B cell (primary cell): ENCODE measurements at regions not wholly inside any gene's neighbourhood (a gene's known extent, or its start where the extent isn't known, plus 50 kb on each side); places are given as distances from the start of the nearest gene placed in this dataset.

ENCODE experiments used
- ATAC-seq: fragments of 200-7000 bp; cut with Tn5 transposase; one replicate; pipeline ENCODE4 v1.10.0; 2021; ENCODE audit warnings: low read depth, mild to moderate bottlenecking, moderate number of reproducible peaks, moderate library complexity
- CTCF ChIA-PET: fragments of 350-600 bp; sonication (Branson Sonifier 250); formaldehyde crosslinking; loops from one replicate; lab custom pipeline; 2021; ENCODE audit warnings: antibody characterized with exemption, inconsistent platforms; lab: Charles Lee
- POLR2A ChIA-PET: fragments of 350-600 bp; sonication (Branson Sonifier 250); formaldehyde crosslinking; loops from one replicate; lab custom pipeline; 2021; ENCODE audit warnings: antibody characterized with exemption; lab: Charles Lee
- DNase-seq: peaks from one replicate; pipeline ENCODE4 v3.0.0; 2013
- H2AFZ ChIP-seq: 2 replicates; pipeline ENCODE4 v1.6.1; 2012; ENCODE audit warnings: mild to moderate bottlenecking, low read depth, low read length; ENCODE audit not compliant: insufficient read depth, poor library complexity, severe bottlenecking
- H3K27ac ChIP-seq, 2 donors: 1 replicate in 1 of 2; 2 replicates in 1 of 2; pipeline ENCODE4 v1.5.1; 2012 to 2013; ENCODE audit warnings: low read length in 2 of 2, mild to moderate bottlenecking in 2 of 2, moderate library complexity in 1 of 2
- H3K27me3 ChIP-seq, 4 experiments: fragments of 200-600 bp in 1 of 4; sonication (generic) in 1 of 4; replicated peaks in 1 of 4; 1 replicate in 2 of 4; 2 replicates in 2 of 4; pipeline versions ENCODE4 v1.6.1 to v1.7.0; 2013 to 2016; ENCODE audit warnings: low read length in 3 of 4, mild to moderate bottlenecking in 2 of 4, mixed read lengths in 1 of 4, moderate library complexity in 1 of 4; ENCODE audit not compliant: insufficient read depth in 4 of 4, control insufficient read depth in 3 of 4; ENCODE audit errors: control extremely low read depth in 1 of 4
- H3K36me3 ChIP-seq, 2 experiments: replicated peaks in 1 of 2; 1 replicate in 1 of 2; 2 replicates in 1 of 2; pipeline versions ENCODE4 v1.6.1 to v1.7.1; 2013; ENCODE audit warnings: low read length in 1 of 2; ENCODE audit not compliant: insufficient read depth in 2 of 2, control insufficient read depth in 1 of 2; ENCODE audit errors: control extremely low read depth in 1 of 2, extremely low read depth in 1 of 2
- H3K4me1 ChIP-seq, 2 donors: fragments of 200-600 bp in 1 of 2; sonication (generic) in 1 of 2; 1 replicate in 1 of 2; 2 replicates in 1 of 2; pipeline versions ENCODE4 v1.5.1 to v1.6.1; 2013 to 2017; ENCODE audit warnings: low read length in 2 of 2; ENCODE audit not compliant: control insufficient read depth in 2 of 2, insufficient read depth in 2 of 2
- H3K4me2 ChIP-seq: replicated peaks from 2 replicates; pipeline ENCODE3; 2012; ENCODE audit warnings: mild to moderate bottlenecking, low read depth, low read length; ENCODE audit not compliant: poor library complexity, severe bottlenecking
- H3K4me3 ChIP-seq, 5 experiments: fragments of 200-600 bp in 1 of 5; sonication (generic) in 1 of 5; 1 replicate in 3 of 5; 2 replicates in 2 of 5; pipeline versions ENCODE4 v1.5.1 to v1.7.0; 2011 to 2016; ENCODE audit warnings: low read length in 4 of 5, mild to moderate bottlenecking in 4 of 5, low read depth in 2 of 5, control low read depth in 1 of 5, moderate library complexity in 1 of 5; ENCODE audit not compliant: insufficient read depth in 1 of 5; ENCODE audit errors: control extremely low read depth in 1 of 5, extremely low read depth in 1 of 5
- H3K79me2 ChIP-seq: fragments of 200-600 bp; sonication (generic); one replicate; pipeline ENCODE4 v1.6.0; 2016; ENCODE audit warnings: low read length; ENCODE audit not compliant: control insufficient read depth, insufficient read depth
- H3K9ac ChIP-seq: fragments of 200-600 bp; sonication (generic); 2 replicates; pipeline ENCODE4 v1.6.1; 2017; ENCODE audit warnings: mild to moderate bottlenecking, low read length, moderate library complexity
- H3K9me3 ChIP-seq, 3 donors: one replicate each; pipeline versions ENCODE4 v1.6.1 to v1.7.1; 2013; ENCODE audit warnings: low read length in 2 of 3; ENCODE audit not compliant: control insufficient read depth in 2 of 3, insufficient read depth in 1 of 3; ENCODE audit errors: control extremely low read depth in 1 of 3
- H4K20me1 ChIP-seq: 2 replicates; pipeline ENCODE4 v1.6.0; 2012; ENCODE audit warnings: mild to moderate bottlenecking, low read length; ENCODE audit not compliant: insufficient read depth, control insufficient read depth, poor library complexity, severe bottlenecking
- H3K27ac Mint-ChIP-seq: one replicate; pipeline ENCODE4 v1.8.0; 2021; ENCODE audit warnings: mixed read lengths
- H3K27me3 Mint-ChIP-seq: one replicate; pipeline ENCODE4 v1.8.0; 2021; ENCODE audit warnings: mixed read lengths
- H3K4me1 Mint-ChIP-seq: one replicate; pipeline ENCODE4 v1.8.0; 2021; ENCODE audit warnings: mixed read lengths
- H3K4me3 Mint-ChIP-seq: one replicate; pipeline ENCODE4 v1.8.0; 2021; ENCODE audit warnings: mixed read lengths
- H3K9me3 Mint-ChIP-seq: one replicate; pipeline ENCODE4 v1.8.0; 2022; ENCODE audit warnings: mixed read lengths; ENCODE audit not compliant: insufficient read depth
- EZH2 ChIP-seq: IDR thresholded peaks from 2 replicates; pipeline ENCODE4 v1.6.1; 2012; ENCODE audit warnings: borderline replicate concordance, low read depth, mild to moderate bottlenecking, moderate library complexity, low read length; ENCODE audit not compliant: insufficient read depth, poor library complexity, severe bottlenecking
- WGBS: methylation state at CpG from one replicate; pipeline ENCODE4 v1.1.5; 2013; ENCODE audit warnings: missing lambda C conversion rate; ENCODE audit not compliant: insufficient coverage; 5-methylcytosine and 5-hydroxymethylcytosine counted together
- intact Hi-C: fragments of 100-400 bp; cut with micrococcal nuclease; formaldehyde crosslinking; loops from one replicate; pipeline ENCODE4 v1.10.0; 2022
- TF ChIP-seq, protein P1 (sequence below): fragments of 200-600 bp; IDR thresholded peaks from one replicate; pipeline ENCODE4 v1.8.0; 2022; ENCODE audit warnings: antibody characterized with exemption, mild to moderate bottlenecking

DNA sequence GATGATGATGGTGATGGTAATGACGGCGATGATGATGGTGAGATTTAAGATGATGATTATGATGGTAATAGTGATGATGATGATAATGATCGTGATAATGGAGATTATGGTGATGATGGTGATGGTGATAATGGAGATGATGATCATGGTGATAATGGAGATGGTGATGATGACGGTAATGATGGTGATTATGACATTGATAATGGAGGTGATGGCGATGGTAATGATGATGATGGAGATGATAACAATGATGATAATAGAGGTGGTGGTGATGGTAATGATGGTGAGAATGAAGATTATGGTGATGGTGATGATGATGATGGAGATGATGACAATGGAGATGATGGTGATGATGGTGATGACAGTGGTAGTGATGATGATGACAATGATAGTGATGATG lies 69.7 kb downstream of the MED10 start:
- ATAC-seq, result no peak
- 95% methylated on average over 5 of the region's 5 CpGs for WGBS
- no peak overlapping the region for H3K9ac ChIP-seq
- H3K27me3 Mint-ChIP-seq, result peaks cover 7% of the 10 kb centered on the region
- no peak overlapping the region for H3K4me2 ChIP-seq
- H3K9me3 ChIP-seq, result no peaks in the 10 kb centered on the region
- peaks cover 0 to 5% (median 0%) of the 10 kb centered on the region in 4 experiments for H3K27me3 ChIP-seq
- no peaks in the 10 kb centered on the region for H3K4me1 Mint-ChIP-seq
- H2AFZ ChIP-seq, result no peak overlapping the region
- intact Hi-C loops, result no loop called here
- no peak overlapping the region for H3K27ac ChIP-seq
- H3K36me3 ChIP-seq, result no peaks in the 10 kb centered on the region
- no peak for TF ChIP-seq EZH2
- TF ChIP-seq, protein P1, sequence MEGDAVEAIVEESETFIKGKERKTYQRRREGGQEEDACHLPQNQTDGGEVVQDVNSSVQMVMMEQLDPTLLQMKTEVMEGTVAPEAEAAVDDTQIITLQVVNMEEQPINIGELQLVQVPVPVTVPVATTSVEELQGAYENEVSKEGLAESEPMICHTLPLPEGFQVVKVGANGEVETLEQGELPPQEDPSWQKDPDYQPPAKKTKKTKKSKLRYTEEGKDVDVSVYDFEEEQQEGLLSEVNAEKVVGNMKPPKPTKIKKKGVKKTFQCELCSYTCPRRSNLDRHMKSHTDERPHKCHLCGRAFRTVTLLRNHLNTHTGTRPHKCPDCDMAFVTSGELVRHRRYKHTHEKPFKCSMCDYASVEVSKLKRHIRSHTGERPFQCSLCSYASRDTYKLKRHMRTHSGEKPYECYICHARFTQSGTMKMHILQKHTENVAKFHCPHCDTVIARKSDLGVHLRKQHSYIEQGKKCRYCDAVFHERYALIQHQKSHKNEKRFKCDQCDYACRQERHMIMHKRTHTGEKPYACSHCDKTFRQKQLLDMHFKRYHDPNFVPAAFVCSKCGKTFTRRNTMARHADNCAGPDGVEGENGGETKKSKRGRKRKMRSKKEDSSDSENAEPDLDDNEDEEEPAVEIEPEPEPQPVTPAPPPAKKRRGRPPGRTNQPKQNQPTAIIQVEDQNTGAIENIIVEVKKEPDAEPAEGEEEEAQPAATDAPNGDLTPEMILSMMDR, result no peak
- no peaks in the 10 kb centered on the region for H3K79me2 ChIP-seq
- no peaks in the 10 kb centered on the region for H3K4me1 ChIP-seq
- no peaks in the 10 kb centered on the region for H3K9me3 Mint-ChIP-seq
- CTCF ChIA-PET, result no interaction called here
- no peaks in the 10 kb centered on the region for H4K20me1 ChIP-seq
- no peak for DNase-seq
- POLR2A ChIA-PET, result no interaction called here
- no peak overlapping the region for H3K4me3 ChIP-seq
- H3K27ac Mint-ChIP-seq, result no peak overlapping the region
- no peak overlapping the region for H3K4me3 Mint-ChIP-seq

DNA sequence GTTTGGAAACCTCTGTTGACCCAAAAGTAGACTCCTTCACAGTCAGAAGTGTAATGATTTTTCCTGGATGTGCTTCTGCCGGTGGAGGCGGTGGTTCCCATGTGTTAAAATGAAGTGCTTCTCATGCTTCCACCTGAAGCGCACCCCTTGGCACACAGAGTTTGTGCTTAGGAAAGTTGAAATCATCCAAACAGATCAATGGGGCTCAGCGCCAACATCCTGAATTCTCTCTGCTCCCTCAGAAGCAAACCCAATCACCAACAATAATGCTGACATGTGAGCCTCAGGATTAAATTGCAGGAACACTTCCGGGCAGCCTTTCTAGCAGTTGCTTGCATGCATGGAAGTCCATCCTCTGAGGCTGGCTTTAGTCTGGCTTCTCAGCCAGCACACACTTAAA lies 71.0 kb downstream of the MED10 start:
- Histone ChIP-seq H3K4me1 (no peaks in the 10 kb centered on the region), H3K4me2 (no peak overlapping the region), H3K4me3 (no peak overlapping the region), H3K27me3 (peaks cover 0 to 2% (median 0%) of the 10 kb centered on the region in 4 experiments), H3K9ac (no peak overlapping the region), H2AFZ (no peak overlapping the region), H3K79me2 (no peaks in the 10 kb centered on the region), H3K27ac (no peak overlapping the region), H3K36me3 (no peaks in the 10 kb centered on the region), H3K9me3 (no peaks in the 10 kb centered on the region), H4K20me1 (no peaks in the 10 kb centered on the region)
- DNase-seq (no peak), ATAC-seq (no peak)
- CTCF ChIA-PET, result no interaction called here
- 92% methylated on average over 5 of the region's 5 CpGs for WGBS
- H3K9me3 Mint-ChIP-seq, result no peaks in the 10 kb centered on the region
- no peak overlapping the region for H3K4me3 Mint-ChIP-seq
- H3K27ac Mint-ChIP-seq, result no peak overlapping the region
- H3K27me3 Mint-ChIP-seq, result peaks cover 14% of the 10 kb centered on the region
- H3K4me1 Mint-ChIP-seq, result no peaks in the 10 kb centered on the region
- POLR2A ChIA-PET, result no interaction called here
- TF ChIP-seq EZH2, result no peak
- TF ChIP-seq, protein P1, result no peak
- intact Hi-C loops, result no loop called here
